ENCODE measurements at regions not wholly inside any gene's neighbourhood (a gene's known extent, or its start where the extent isn't known, plus 50 kb on each side); places are given as distances from the start of the nearest gene placed in this dataset.
"Not testable (repeated sequence)": the region's sequence is repeated elsewhere in the genome, so short reads cannot be mapped to it uniquely, and the experiment has no call there.

DNA sequence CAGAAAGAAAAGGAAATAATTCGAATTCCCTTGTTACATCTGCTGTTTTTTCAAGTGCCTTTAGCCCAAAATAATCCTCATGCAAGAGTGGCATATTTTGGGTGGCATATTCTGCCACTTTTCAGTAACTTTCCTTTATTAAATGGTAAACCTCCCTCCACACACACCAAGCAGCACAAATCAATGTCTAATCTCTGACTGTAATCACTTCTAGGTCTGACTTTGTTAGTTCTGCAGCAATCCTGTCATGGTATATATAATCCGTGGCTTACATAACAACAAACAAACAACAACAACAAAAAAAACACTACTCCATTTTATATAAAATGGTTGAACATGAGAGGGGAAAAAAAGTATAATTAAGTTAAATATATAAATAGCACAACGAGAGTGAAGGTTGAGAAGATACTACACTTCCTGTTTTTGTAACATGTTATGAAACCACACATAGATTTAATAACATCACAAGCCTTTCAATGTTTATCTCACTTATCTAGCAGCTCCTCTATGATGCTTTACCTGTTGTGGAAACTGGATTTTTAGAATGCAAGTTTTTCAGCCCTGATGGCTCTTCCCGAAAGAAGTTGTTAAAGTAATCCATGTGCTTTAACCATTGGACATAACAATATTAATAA, 715.4 kb downstream of the GRXCR1 start:
- DNase-seq (ENCODE audit: low read depth in 2 of 2): no peak

DNA sequence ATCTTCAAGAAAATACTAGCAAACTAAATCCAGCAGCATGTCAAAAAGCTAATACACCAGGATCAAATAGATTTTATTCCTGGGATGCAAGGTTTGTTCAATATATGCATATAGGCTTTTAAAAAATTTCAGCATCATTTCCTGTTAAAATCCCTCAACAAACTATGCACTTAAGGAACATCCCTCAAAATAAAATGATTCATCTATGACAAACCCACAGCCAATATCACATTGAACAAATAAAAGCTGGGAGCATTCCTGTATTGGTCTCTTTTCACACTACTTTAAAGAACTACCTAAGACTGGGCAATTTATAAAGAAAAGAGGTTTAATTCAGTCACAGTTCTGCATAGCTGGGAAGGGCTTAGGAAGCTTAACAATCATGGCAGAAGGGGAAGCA, 726.7 kb downstream of the GRXCR1 start:
- no peak for DNase-seq (ENCODE audit: low read depth in 2 of 2)

DNA sequence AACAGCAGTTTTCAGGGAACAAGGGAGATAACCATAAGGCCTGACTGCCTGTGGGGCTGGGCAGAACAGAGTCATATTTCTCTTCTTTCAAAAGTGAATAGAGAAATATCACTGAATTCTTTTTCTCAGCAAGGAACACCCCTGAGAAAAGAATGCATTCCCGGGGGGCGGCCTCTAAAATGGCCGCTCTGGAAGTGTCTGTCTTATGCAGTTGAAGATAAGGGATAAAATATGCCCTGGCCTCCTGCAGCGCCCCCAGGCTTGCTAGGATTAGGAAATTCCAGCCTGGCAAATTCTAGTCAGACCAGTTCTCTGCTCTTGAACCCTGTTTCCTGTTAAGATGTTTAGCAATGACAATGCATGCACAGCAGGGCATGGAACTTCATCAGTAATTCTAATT, 745.4 kb downstream of the GRXCR1 start:
- DNase-seq (ENCODE audit: low read depth in 2 of 2): not testable (repeated sequence)

DNA sequence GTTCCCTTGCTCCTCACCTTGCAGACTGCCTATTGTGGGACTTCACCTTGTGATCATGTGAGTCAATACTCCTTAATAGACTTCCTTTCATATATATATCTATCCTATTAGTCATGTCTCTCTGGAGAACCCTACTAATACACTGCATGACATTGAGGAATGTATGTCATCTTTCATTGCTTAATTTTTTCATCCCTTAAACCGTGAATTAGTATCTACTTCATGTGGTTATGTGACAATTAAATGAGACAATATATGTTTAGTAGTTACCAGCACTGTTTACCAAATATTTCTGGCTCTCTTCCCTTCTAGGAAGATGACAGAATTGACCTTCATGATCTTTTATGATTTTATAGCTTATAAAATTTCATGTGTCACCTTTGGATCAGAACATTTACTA, 759.5 kb downstream of the GRXCR1 start:
- DNase-seq (ENCODE audit: low read depth in 2 of 2): no peak

DNA sequence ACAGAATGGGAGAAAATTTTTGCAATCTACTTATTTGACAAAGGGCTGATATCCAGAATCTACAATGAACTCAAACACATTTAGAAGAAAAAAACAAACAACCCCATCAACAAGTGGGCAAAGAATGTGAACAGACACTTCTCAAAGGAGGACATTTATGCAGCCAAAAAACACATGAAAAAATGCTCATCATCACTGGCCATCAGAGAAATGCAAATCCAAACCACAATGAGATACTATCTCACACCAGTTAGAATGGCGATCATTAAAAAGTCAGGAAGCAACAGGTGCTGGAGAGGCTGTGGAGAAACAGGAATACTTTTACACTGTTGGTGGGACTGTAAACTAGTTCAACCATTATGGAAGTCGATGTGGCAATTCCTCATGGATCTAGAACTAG, 767.0 kb downstream of the GRXCR1 start:
- DNase-seq (ENCODE audit: low read depth in 2 of 2): not testable (repeated sequence)

DNA sequence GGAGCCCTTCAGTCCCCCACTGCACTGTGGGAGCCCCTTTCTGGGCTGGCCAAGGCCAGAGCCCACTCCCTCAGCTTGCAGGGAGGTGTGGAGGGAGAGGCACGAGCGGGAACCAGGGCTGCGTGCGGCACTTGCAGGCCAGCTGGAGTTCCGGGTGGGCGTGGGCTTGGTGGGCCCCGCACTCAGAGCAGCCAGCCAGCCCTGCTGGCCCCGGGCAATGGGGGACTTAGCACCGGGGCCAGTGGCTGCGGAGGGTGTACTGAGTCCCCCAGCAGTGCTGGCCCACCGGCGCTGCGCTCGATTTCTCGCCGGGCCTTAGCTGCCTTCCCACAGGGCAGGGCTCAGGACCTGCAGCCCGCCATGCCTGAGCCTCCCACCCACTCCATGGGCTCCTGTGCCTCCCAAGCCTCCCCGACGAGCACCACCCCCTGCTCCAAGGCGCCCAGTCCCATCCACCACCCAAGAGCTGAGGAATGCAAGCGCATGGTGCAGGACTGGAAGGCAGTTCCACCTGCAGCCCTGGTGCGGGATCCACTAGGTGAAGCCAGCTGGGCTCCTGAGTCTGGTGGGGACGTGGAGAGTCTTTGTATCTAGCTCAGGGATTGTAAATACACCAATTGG, 776.2 kb downstream of the KCTD8 start:
- DNase-seq (ENCODE audit: low read depth in 2 of 2): not testable (repeated sequence)

DNA sequence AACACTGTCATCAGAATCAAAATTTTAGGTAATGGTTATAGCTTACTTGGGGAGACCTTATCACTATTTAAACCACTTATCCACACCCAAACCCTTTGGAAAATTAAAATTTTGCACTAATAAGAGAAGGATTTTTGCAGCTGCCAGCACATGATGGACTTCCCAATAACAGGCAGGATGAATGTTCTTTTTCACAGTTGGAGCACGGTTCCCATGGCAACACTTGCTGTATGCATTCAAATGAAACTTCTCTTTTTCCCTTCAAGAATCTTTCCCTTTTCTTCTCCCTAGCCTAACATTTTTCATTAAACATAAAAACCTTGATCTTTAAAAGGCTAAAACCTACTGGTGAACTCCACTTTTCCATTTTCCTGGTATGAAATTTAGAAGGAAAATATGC, 768.2 kb downstream of the KCTD8 start:
- DNase-seq (ENCODE audit: low read depth in 2 of 2): no peak

DNA sequence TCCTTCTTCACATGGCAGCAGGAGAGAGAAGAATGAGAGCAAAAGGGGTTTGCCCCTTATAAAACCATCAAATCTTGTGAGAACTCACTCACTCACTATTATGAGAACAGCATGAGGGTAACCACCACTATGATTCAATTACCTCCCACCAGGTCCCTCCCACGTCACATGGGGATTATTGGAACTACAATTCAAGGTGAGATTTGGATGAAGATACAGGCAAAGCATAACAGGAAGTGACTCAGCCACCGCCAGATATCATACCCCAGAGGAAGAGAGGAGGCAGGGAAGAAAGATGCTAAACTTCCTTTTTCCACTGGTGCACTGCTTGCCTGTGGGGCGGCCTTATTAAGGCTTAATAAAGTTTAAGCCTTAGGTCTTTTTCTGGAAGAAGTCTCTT, 766.1 kb downstream of the KCTD8 start:
- DNase-seq (ENCODE audit: low read depth in 2 of 2): no peak

DNA sequence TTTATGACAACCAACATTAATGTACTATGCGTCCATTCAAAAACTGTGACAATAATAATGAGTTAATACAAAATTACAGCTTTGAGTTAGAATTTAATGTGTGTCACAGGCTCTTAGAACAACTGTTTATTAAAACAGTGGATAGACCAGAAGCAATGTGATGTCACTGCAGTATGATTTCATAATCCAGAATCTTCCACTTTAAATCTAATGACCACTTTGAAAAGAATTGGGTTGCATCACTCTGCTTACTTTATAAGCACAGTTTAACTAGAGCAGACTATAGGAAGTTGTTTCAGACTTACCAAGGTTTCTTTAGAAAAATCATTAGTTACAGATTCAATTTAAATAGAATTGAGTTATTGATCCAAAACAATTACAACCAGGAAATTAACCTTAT, 758.5 kb downstream of the KCTD8 start:
- DNase-seq (ENCODE audit: low read depth in 2 of 2): no peak

DNA sequence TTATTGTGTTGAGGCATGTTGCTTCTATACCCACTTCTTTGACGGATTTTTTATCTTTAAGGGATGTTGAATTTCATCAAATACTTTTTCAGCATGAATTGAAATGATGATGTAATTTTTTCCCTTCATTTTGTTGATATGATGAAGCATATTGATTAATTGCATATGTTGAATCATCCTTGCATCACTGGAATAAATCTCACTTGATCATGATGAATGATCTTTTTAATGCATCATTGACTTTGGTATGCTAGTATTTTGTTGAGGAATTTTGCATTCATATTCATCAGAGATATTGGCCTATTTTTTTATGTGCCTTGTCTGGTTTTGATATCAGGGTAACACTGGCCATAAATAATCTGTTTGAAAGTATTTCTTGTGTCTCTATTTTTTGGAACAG, 754.7 kb downstream of the KCTD8 start:
- DNase-seq (ENCODE audit: low read depth in 2 of 2): no peak

DNA sequence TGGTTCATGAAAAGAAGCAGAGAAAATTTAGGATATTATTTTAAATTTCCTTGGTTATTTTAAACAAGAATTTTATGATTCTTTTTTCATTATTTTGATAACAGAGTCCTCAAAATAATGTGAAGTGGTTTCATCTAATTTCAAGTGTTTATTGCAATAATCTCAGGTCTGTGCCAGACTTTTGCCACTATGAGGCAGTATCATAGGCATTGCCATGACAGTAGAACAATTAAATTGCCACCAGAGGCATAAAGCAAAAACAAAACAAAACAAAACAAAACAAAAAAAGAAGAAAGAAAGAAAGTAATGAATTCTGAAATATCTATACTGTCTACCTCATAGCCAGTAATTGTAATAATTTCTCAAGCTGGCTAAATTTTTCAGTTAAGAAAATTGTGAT, 739.2 kb downstream of the KCTD8 start:
- DNase-seq (ENCODE audit: low read depth in 2 of 2): no peak

DNA sequence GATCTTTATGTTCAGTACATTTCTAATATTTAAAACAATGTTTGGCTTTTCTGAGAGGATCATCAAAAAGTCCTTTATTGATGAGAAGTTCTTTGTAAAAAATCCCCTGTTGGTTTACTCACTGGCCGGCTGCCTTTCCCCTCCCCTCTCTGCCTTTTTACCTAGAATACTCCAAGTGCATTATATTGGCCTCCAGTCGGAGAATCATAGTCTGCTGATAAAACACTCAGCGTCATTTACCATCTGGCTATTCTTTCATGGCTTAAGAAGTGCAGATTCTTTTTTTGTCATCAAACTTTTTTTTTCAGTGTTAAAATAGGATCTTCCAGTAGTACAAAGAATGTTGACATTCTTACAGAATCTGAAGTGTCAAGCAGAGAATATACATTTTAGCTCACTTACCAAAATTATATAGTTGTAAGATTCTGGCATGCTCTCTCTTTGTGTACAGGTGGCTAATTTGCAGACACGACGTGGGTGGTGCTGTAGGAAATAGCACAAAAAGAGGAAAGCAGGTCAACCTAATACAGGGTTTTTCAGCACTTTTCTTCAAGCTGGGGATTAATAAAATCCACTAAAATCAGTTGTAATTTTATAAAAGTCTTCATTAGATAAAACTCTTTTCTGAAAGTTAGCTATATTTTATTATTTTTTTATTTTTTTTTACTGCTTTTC, 731.8 kb downstream of the KCTD8 start:
- no peak for DNase-seq (ENCODE audit: low read depth in 2 of 2)

DNA sequence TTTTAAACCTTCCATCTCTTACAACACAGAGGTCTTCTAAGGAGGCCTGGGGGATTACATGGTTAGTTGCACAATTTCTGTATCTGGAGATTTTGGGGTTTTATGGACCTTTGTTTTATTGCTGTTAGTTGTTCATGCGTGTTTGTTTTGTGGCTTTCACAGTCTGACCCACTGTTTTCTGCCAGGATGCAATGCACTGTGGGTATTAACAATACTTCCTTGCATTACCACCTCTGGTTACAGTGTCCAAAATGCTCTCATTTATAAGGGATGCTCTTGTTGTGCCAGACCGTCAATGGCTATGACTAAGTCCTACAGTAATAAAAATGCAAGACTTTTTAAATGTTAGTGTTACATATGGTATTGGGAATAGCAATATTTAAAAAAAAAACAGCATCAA, 730.2 kb downstream of the KCTD8 start:
- DNase-seq (ENCODE audit: low read depth in 2 of 2): no peak

DNA sequence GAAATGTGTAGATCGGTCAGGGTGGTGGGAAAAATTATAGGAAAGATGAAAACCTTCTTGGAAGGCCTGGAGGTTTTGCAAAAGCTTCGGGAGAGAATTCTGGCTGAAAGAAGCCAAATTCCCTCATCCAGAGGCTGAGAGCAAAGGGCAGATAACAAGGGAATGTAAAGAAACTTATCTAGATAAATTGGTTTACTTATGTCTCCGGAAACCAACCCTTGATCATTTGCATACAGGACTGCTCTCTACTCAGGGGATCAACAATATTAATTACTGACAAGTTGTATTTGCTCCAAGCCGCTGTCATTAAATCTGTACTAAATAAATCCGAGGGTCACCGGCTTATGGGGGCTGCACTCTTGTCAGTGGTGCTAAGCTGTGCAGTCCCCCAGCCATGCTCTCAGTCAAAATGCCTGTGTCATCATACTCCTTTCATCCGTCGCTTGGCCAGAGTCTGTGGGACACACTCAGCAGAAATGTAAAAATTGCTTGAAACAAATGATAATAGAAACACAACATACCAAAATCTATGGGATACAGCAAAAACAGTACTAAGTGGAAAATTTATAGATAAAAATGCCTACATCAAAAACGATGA, 715.7 kb downstream of the KCTD8 start:
- DNase-seq (ENCODE audit: low read depth in 2 of 2): no peak

DNA sequence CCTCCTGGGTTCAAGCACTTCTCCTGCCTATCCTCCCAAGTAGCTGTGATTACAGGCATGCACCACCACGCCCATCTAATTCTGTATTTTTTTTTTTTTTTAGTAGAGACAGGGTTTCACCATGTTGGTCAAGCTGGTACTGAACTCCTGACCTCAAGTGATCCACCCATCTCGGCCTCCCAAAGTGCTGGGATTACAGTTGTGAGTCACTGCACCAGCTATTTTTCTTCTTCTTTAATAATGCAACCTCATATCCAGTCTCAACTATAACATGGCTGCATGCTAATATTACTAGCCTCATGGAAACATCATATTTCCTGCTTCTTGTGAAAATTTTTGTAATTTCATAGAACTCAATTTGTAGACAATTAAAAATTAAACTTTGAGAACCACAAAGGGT, 706.5 kb downstream of the KCTD8 start:
- no peak for DNase-seq (ENCODE audit: low read depth in 2 of 2)

DNA sequence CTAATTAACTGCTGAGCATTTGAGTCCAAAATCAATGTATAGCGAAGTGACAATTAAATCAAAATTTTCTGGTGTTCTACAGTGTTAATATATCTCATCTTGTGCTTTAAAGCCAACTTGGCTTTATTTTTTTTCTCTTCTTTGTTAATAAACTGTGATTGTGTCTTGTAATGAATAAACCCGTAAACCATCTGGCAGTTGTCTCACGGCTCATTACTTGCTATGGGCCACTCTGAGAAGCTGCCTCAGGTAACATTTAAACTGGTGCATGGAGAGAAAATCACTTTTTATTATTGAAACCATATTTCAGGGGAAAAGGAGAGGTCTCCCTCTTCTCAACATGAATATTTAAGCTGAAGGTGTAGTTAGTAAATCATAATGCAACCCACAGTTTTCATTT, 694.0 kb downstream of the KCTD8 start:
- no peak for DNase-seq (ENCODE audit: low read depth in 2 of 2)

DNA sequence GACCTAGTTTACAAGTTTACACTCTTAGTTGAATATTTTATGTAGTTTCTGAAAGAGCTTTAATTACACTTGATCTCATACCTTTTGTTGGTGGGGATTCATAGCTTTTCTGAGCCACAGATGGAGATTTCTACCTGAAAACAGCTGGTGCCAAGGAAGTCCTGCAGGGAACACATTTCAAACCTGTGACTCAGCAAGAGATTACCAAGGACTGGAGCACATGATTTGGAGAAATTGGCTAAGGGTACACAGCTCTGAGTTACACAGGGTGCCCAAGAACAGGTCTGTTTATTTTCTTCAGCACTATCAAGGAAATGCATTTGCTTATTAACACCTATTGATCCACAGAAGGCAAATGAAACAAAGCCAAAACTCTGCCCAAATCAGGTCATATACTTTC, 691.5 kb downstream of the KCTD8 start:
- no peak for DNase-seq (ENCODE audit: low read depth in 2 of 2)

DNA sequence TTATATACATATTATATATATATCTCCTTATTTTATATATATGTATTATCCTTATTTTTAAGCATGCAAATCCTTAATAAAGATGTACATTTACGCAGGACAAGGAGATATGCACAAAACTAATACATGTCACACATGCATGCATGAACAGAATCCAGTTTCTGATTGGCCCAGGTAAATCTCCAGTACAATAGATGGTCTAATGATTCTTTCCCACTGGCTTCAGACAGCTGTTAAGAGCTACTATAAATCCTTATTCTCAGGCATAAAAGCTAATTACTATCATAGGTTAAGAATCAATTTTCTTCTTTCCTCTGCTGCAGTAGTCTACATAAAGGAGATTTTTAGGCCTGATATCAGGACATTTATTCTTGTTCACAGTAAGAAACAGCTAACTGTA, 689.8 kb downstream of the KCTD8 start:
- no peak for DNase-seq (ENCODE audit: low read depth in 2 of 2)

DNA sequence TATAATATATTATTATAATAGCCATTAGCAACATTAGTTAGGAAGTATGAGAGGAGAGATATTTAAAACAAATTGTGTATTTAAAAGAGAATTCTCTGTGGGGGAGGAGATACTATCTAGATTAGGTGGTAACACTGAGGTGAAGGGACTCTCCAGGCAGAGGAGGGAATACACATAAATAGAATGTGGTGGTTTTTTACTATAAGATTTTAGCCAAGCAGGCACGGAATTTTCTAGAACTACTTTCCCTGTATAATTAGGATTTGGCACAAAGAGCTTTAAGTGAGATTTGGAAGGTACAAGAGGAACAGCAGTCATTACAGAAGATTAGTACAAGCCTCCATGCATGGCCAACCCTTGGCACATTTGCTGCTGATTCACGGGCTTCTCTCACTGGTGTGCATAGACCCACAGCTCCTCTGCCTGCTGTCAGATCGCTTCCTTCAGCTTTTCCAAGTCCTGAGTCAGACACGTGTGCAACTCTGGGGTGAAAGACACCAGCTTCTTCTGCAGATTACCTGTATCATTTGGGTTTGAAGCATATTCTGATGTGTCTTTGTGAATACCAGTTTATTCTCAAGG, 685.5 kb downstream of the KCTD8 start:
- DNase-seq (ENCODE audit: low read depth in 2 of 2): no peak

DNA sequence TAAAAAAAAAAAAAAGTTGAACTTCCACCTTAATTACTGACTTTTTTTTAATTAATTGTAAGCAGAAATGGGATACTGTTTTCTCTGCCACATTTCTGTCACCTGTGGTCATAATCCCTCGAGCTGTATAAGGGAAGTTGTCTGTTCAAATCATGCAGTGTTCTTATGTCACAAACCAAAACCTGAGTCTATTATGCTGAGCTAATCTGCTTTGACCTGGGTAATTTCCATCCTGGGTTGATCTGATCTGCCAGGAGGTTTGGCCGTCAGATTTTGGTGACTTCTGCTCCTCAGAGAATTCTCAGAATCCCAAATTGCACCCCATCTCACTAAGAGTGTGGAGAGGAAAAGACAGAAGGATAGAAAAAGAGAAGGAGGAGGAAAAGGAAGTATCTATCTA, 683.1 kb downstream of the KCTD8 start:
- DNase-seq (ENCODE audit: low read depth in 2 of 2): no peak

DNA sequence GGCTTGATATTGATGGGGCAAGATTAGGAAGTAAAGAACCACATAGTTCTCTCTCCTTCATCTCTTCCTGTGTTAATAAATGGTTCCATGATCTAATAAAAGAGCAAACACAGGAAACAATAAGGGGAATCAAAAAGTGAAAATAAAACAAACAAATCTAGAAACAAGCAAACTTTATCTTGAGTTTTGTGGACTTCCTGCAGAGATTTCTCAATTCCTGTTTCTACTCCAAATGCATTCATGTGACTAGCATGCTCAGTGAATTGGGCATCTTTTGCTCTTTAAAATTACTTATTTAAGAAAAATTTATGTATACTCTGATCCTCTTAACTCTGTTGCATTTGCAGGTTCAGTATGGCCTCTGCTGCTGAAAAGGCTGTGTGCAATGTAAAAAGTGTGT, 682.0 kb downstream of the KCTD8 start:
- DNase-seq (ENCODE audit: low read depth in 2 of 2): no peak

DNA sequence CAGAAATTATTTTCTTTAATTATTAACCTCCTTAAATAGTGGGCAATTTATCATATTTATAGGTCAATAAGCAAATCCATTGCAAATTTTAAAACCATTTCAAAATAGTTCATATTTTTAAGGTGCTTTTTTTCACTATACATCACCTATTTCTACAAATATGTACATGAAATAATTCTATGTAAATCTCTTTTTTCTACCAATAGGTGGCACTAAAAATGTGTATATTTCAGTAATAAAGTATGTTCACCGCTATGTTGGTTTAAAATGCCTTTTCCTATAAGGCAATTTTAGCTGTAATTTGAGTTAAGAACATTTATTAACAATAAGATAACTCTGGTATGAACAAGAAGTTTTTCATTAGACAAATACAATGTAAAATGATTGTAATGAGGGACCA, 672.2 kb downstream of the KCTD8 start:
- DNase-seq (ENCODE audit: low read depth in 2 of 2): no peak

Measured in activated CD4-positive, alpha-beta T cell treated with anti-CD3 and anti-CD28 coated beads for 24 hours (primary cell).